Right lobe of liver (tissue), 6 donors: ENCODE measurements at regions not wholly inside any gene's neighbourhood (a gene's known extent, or its start where the extent isn't known, plus 50 kb on each side); places are given as distances from the start of the nearest gene placed in this dataset.

ENCODE experiments used
- ATAC-seq, 4 donors: fragments of 200-7000 bp; cut with Tn5 transposase; one replicate each; pipeline ENCODE4 v1.9.1; 2020; ENCODE audit warnings: mild to moderate bottlenecking in 4 of 4, moderate library complexity in 4 of 4
- DNase-seq, 3 donors: peaks; one replicate each; pipeline ENCODE4 v3.0.0-alpha.2; 2020
- H3K27ac ChIP-seq, 3 donors: fragments of 200-600 bp; one replicate each; pipeline ENCODE4 v1.8.0; 2022
- H3K27me3 ChIP-seq, 2 donors: fragments of 200-600 bp; one replicate each; pipeline ENCODE4 v1.8.0; 2022
- H3K36me3 ChIP-seq, 4 donors: fragments of 200-600 bp; sonication (generic) in 1 of 4; one replicate each; pipeline versions ENCODE4 v1.5.1 to v1.8.0; 2017 to 2022; ENCODE audit warnings: control low read depth in 1 of 4
- H3K4me1 ChIP-seq, 4 donors: fragments of 200-600 bp; sonication (generic) in 1 of 4; one replicate each; pipeline versions ENCODE4 v1.5.1 to v1.8.0; 2017 to 2022; ENCODE audit warnings: control low read depth in 1 of 4
- H3K4me3 ChIP-seq, 3 donors: fragments of 200-600 bp; one replicate each; pipeline ENCODE4 v1.8.0; 2022
- H3K9me3 ChIP-seq, 4 donors: fragments of 200-600 bp; sonication (generic) in 1 of 4; one replicate each; pipeline versions ENCODE4 v1.5.1 to v1.8.0; 2017 to 2022; ENCODE audit warnings: control low read depth in 1 of 4
- POLR2A ChIP-seq: fragments of 450-650 bp; IDR thresholded peaks from one replicate; pipeline ENCODE4 v1.6.1; 2017; ENCODE audit warnings: antibody characterized with exemption, mild to moderate bottlenecking
- WGBS: methylation state at CpG from one replicate; pipeline ENCODE4 v1.1.6; 2018; ENCODE audit warnings: low coverage, low lambda C conversion rate; ENCODE audit not compliant: insufficient coverage; ENCODE audit errors: missing lambda C conversion rate; 5-methylcytosine and 5-hydroxymethylcytosine counted together
- intact Hi-C, 2 donors: fragments of 100-400 bp; cut with DNase I; formaldehyde crosslinking; loops; one replicate each; pipeline versions ENCODE4 v1.11.2 to v1.14.1; 2022
- TF ChIP-seq, protein P1 (sequence below), 4 donors: fragments of 200-600 bp in 3 of 4; fragments of 450-650 bp in 1 of 4; IDR thresholded peaks; one replicate each; pipeline versions ENCODE4 v1.5.1 to v1.8.0; 2016 to 2022; ENCODE audit warnings: antibody characterized with exemption in 4 of 4, mild to moderate bottlenecking in 2 of 4
- donor health status: DM: no; HTN: yes; CAD: no.
- donor health status: DM: no; HTN: no; CAD: no.
- donor health status: DM: no; HTN: no; CAD: no.
- donor health status: DM: no; HTN: yes; CAD: no.
- donor health status: DM: no; HTN: yes; CAD: no.

DNA sequence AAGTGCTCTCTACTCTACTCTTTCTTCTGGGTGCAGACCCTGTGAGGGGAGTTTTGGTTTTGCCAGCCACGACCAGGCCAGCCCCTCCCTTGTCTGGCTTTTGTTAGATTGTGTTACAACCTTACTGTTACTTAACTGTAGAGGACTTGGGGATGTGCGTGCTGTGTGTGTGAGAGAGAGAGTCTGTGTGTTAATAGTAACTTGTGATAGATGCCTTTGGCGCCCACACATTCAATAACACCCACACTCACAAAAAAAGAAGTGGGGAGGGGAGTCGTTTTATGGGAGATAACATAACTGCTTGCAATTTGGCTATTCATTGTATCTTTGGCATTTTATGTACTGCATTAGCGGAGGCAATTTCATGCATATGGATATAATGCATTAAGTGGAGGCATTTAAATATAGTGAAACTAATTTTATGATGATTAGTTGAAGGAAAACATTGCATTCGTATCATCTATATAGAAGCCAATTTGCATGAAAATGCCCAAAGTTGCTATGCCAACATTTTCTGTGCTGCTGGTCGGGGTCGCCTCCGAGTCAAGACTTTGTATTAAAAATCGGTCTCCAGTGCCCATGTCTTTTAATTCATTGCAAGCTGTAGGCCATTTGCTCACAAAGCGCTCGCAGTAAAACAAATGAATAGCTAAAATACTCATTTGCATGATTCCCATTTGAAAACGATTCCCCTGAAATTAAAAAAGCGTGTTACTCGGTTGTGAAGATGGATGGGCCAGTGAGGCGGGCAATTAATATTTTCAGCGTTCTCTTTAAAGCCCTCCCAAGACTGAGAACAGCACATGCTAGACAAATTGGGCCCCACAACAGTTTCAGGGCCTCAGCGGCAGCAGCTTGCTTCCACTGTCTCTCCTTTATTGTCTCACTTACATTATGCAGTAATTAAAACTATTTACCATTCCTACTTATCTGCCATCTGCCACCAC lies 158.5 kb upstream of the SMAD3 start:
- no peak for TF ChIP-seq POLR2A
- TF ChIP-seq, protein P1, sequence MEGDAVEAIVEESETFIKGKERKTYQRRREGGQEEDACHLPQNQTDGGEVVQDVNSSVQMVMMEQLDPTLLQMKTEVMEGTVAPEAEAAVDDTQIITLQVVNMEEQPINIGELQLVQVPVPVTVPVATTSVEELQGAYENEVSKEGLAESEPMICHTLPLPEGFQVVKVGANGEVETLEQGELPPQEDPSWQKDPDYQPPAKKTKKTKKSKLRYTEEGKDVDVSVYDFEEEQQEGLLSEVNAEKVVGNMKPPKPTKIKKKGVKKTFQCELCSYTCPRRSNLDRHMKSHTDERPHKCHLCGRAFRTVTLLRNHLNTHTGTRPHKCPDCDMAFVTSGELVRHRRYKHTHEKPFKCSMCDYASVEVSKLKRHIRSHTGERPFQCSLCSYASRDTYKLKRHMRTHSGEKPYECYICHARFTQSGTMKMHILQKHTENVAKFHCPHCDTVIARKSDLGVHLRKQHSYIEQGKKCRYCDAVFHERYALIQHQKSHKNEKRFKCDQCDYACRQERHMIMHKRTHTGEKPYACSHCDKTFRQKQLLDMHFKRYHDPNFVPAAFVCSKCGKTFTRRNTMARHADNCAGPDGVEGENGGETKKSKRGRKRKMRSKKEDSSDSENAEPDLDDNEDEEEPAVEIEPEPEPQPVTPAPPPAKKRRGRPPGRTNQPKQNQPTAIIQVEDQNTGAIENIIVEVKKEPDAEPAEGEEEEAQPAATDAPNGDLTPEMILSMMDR (IDR thresholded peaks at IDR 0.05): no peak
- WGBS: 82% methylated on average over 18 of the region's 18 CpGs
- ATAC-seq (no peak), DNase-seq (peak in 1 of 3 donors; percentile 15)
- Histone ChIP-seq H3K36me3 (no peaks in the 10 kb centered on the region), H3K9me3 (no peaks in the 10 kb centered on the region), H3K4me1 (no peaks in the 10 kb centered on the region), H3K4me3 (no peak overlapping the region), H3K27me3 (no peaks in the 10 kb centered on the region), H3K27ac (no peak overlapping the region)
- intact Hi-C loops: no loop called here

DNA sequence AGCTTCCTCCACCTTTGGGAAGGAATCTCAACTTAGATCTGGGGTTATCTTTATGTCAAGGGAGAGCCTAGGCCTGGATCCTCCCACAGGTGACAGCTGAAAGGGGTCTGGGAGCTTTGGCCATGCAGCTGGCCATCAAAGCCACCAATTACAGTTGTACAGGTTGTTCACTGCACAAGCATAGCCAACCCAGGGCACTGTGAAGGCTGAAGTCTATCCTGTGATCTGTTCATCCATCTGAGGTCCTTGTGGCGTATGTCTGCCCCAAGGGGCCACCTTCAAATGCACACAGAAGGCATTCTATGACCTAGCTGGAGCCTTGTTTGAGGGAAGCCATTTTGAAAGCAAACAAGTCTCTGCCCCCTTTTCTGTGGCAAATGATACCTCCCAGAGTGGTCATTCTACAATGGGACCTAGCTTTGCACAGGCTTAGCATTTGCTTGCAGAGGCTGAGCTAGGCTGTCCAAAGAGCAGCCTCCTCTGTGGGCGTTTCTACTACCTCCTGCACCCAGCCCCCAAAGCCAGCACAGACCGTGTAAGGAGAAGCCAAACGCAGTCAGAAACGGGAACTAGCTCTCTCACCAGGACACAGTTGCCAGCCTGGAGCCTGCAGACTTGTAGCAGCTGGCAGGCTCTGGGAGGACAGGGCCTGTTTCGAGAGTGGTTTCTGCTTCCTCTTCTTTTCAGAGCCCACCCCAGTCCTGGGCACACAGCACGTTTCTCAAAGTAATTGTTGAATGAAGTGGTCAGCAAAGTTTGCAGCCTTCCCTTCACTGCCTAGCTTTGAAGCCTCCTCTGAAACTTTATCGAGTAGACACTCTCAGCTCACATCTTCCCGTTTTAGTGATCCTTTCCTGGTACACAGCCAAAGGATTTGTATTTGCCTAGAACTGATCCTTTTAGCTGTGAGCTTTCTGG lies 157.3 kb upstream of the SMAD3 start:
- ATAC-seq (peak; percentile 40 to 71 (median 56)), DNase-seq (peak in 1 of 3 donors; percentile 44)
- Histone ChIP-seq H3K27me3 (no peaks in the 10 kb centered on the region), H3K27ac (no peak overlapping the region), H3K4me3 (no peak overlapping the region), H3K36me3 (no peaks in the 10 kb centered on the region), H3K4me1 (no peaks in the 10 kb centered on the region), H3K9me3 (no peaks in the 10 kb centered on the region)
- no peak for TF ChIP-seq POLR2A
- TF ChIP-seq, protein P1 (IDR thresholded peaks at IDR 0.05): no peak
- intact Hi-C loops: no loop called here
- WGBS: 22% methylated on average over 3 of the region's 9 CpGs

DNA sequence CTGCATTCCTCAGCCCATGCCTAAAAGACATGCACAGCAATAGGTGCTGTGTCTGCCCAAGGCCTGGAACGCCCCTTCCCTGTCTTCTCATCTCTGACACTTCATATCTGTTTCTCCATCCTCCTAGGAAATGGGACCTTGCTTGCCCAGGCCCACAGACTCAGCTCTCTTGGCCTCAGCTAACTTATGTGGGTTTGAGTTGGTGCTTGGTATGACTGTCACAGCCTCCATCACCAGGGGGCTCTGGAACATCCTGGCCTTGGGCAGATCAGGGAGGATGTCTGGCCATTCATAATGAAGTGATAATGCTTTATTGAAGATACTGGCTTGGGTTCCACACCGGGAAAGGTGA lies 156.7 kb upstream of the SMAD3 start:
- no peaks in the 10 kb centered on the region for H3K9me3 ChIP-seq
- H3K4me3 ChIP-seq: no peak overlapping the region
- no peaks in the 10 kb centered on the region for H3K27me3 ChIP-seq
- TF ChIP-seq POLR2A: no peak
- TF ChIP-seq, protein P1 (IDR thresholded peaks at IDR 0.05): no peak
- intact Hi-C loops: no loop called here
- no peaks in the 10 kb centered on the region for H3K4me1 ChIP-seq
- no peak overlapping the region for H3K27ac ChIP-seq
- ATAC-seq (no peak), DNase-seq (peak in 1 of 3 donors; percentile 22)
- 7% methylated on average over 1 of the region's 2 CpGs for WGBS
- no peaks in the 10 kb centered on the region for H3K36me3 ChIP-seq

DNA sequence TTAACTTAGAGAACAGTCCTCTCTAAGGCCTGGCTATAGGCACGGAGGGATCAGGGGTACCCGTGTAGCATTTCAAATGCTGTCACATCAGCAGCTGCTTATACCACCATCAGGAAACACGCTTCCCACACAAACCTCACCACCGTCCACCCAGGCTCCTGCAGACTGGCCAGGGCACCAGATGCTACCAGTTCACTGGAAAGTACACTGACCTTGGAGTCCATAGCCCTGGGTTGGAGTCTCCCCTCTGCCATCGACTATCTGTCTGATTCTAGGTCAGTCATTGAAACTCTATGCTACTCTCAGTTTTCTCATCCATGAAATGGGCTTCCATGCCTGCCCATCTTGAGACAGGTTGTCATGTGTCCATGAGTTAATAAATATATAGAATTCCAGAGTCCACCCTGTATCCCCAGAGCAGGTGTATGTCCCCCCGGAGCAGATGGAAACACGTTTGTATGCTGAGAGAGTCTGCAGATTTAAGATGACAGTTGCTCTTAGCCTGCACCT lies 156.0 kb upstream of the SMAD3 start:
- Histone ChIP-seq H3K36me3 (no peaks in the 10 kb centered on the region), H3K4me1 (no peaks in the 10 kb centered on the region), H3K9me3 (no peaks in the 10 kb centered on the region), H3K4me3 (no peak overlapping the region), H3K27me3 (no peaks in the 10 kb centered on the region), H3K27ac (no peak overlapping the region)
- intact Hi-C loops: no loop called here
- no peak for TF ChIP-seq POLR2A
- TF ChIP-seq, protein P1 (IDR thresholded peaks at IDR 0.05): no peak
- DNase-seq (peak in 1 of 3 donors; percentile 22), ATAC-seq (no peak)
- WGBS: 64% methylated on average over 6 of the region's 7 CpGs
